NCI-H345 treated with DMSO at 0.1 percent for 48 hours (cell line): ENCODE measurements at regions not wholly inside any gene's neighbourhood (a gene's known extent, or its start where the extent isn't known, plus 50 kb on each side); places are given as distances from the start of the nearest gene placed in this dataset.

ENCODE experiments used
- DNase-seq: peaks from one replicate; lab custom pipeline; 2025; ENCODE audit not compliant: unreplicated experiment; lab: John Stamatoyannopoulos, UW

DNA sequence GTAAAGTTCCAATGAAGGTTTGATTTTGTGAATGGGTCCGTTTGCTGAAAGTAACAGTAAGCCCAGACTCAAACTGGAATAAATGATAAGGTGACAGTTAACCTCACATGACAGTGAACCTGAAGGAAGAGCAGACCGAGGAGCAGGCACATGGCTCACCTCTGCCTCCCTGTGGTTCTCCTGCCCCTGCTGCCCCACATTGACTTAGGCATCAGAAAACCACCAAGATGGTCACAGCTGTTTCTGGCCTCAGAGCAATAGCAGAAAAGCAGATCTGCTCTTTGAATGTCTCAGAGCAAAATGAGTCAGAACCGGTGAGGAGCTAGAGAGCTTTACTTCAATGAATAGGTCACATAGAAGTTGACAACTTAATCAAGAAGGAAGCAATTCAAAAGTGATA is 487.6 kb downstream of the METTL4 start:
- DNase-seq = no peak

DNA sequence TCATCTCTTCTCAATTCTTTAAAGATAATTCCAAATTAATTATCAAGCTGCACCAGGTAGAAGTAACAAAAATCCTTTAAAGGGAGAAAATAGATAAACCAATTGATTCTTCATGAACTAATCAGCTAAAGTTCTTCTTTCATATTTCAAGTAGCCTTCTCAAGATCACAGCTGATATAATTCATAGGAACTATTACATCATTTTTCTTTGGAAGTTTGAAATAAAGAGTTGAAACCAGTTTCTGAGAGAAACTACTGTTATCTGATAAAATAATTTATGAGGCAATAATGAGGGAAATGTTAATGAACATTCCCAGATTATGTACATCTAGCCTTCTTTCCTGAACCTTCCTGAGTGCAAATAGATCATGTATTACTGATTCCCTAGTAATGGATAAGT is 484.9 kb downstream of the METTL4 start:
- DNase-seq = no peak

DNA sequence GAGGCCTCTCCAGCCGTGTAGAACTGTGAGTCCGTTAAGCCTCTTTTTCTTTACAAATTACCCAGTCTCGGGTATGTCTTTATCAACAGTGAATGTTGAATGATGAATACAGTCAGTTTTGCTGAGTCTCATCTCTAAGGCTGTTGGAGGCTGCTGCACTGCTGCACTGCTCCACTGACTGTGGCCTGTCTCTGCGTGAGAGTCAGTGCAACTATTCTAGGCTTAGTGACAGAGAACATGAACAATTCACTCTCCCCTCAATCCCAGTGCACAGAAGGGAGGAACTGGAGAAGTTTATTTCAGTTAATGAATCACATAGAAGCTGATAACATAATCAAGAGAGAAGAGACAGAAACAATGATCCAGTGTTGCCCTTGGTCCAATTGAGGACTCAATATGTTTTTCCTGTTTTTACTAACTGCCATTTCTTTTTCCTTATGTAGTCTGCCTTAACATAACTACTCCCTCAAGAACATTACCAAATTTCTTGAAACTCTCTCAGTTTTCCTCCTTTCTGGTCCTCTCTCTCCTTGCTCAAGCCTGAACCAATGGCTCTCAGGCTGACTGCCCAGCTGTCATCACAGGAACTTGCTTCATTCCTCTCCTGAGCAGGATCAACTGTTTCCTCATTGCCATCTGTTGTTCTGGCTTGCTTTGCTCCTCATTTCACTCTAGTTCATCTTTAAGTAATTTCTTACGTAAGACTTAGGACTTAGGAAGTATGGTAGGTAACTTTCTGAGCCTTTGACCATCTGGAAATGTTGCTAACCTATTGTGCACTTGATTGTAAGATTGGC is 483.2 kb downstream of the METTL4 start:
- no peak for DNase-seq

DNA sequence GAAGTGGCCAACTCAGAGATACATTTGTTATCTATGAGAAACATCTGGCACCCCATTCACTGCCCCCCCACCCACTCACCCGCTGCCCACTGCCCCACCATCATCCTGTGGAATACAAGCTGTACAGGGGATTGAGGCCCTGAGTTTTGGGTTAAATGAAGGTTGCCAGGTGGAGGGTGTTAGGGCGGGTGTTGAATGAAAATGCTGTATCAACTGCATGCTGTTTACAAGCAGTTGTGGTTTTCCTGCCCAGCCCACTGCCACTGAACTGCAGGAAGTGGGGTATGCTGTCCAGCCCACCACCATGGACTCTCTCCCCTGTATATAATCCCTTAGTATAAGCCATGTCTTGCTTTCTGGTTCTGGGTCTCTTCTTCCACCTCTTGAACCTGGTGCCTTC is 481.9 kb downstream of the METTL4 start:
- no peak for DNase-seq

DNA sequence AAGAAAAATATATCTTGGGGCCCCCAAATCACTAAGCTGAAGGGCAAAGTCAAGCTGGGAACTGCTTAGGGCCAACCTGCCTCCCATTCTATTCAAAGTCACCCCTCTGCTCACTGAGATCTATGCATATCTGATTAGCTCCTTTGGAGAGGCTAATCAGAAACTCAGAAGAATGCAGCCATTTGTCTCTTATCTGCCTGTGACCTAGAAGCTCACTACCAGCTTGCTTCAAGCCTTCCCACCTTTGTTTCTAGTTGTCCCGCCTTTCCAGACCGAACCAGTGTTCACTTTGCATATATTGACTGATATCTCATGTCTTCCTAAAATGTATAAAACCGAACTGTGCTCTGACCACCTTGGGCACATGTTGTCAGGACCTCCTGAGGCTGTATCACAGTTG is 479.4 kb downstream of the METTL4 start:
- no peak for DNase-seq

DNA sequence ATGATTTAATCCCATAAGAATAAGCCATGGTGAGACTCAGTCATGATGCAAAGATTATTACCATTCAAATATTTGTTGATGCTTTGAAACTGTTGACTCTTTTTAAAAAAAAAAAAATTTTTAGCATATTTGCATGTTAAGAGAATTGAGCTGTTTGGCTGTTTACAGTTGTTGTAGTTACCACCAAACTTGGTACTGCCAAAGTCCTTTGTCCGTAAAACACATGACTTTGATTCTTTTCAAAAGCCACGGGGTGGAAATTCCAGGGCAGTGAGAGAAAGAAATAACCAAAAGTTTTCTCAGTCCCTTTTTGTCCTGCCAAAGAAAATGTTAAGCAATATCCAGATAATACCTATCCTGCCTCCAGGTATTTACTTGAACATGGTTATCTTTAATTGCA is 474.8 kb downstream of the METTL4 start:
- no peak for DNase-seq

DNA sequence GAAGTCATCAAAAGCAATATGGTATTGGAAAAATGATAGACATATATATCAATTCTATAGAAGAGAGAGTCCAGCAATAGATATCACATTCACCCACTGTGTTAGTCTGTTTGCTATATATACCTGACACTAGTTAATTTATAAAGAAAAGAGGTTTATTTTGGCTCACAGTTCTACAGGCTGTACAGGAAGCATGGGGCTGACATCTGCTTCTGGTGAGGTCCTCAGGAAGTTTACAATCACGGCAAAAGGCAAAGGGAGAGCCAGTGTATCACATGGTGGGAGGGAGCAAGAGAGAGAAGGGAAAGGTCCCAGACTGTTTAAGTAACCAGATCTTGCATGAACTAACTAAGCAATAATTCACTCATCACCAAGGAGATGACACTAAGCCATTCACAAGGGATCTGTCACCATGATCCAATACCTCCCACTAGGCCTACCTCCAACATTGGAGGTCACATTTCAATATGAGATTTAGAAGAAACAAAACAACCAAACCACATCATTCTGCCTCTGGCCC is 470.6 kb downstream of the METTL4 start:
- DNase-seq = no peak

DNA sequence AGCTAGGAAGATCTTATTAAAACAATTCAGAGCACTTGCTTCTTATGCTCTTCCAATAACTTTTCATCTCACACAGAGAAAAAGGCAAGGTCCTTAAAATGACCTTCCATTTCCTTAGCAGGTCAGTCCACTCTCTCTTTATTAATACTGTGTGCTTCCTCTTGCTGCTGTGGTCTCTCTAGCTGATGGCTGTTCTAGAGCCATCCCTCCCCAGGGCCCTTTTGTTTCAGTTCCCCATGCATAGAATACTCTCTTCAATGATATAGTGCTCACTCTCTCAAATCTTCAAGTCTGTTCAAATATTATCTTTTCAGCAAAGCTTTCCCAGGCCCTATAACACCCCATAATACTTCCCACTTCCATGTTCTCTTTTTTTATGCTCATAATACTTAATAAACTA is 469.3 kb downstream of the METTL4 start:
- DNase-seq = no peak

DNA sequence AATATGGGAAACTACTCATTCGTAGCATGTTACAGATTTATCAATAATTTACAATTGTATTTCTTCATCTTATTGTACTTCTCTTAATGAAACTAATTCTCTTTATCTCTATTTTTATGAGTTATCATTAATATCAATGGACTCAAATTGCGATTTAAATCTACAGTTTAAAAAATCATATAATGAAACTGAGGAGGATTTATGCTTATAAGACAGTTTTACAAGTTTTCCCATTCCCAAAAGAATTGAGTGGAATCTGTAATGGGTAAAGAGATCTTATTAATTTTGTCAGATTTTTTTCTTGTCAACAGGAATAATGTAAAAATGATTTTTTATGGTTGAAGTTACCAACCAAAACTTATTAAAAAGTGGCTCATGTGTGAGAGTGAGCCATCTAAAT is 468.0 kb downstream of the METTL4 start:
- no peak for DNase-seq

DNA sequence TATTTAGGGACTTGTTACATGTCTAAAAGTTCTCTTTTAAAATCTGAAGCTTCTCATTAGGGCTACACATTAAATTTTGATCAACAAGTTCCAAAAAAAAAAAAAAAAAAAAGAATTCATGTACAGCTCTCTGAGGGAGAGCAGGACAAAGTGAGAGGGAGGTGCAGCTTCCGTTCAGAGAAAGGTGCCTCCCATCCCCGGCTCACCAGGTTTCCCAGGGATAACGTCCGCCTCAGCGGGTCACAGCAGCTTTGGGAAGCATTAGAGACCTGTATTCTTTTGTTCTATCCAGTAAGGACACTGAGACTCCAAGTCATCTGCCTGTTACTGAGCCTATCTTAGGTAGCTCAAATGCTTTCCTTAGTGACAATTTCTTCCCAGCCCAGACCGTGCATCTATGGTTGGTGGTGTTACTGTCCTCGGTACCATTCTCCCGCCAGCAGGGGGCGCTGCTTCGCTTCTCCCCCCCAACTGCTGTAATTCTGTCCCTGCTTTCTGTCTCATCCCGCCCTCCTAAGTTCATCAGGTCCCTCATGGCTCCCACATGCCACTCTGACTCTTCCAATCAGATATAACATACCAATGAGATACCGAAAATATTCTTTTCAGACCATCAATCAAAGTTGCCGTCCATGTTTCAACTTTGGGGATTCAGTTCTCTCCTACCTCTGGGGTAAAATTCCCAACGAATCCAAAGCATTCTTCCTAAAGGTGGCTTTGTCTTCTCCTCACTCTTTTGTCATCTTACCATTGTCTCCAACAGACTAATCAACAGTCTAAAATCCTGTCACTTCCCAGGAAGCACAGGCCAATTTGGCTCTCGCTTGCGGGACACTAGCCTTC is 466.5 kb downstream of the METTL4 start:
- DNase-seq = no peak

DNA sequence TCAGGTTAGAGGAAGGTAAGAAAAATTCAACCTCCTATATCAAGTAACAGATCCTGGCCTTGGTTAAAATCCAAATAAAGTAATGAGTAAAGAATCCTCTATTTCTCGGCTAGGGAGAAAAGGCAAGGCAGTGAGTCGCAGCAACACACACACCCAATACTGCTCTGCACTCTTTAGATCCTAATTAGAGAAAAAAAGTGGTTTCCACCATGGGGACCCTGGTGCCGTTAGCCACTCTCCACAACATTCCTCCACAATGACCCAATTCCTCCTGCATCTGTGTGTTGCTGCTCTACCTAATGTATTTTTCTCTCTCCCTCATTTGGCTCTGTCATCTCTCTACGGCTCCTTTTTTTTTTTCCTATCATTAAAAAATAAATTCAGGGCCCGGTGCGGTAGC is 462.7 kb downstream of the METTL4 start:
- no peak for DNase-seq

DNA sequence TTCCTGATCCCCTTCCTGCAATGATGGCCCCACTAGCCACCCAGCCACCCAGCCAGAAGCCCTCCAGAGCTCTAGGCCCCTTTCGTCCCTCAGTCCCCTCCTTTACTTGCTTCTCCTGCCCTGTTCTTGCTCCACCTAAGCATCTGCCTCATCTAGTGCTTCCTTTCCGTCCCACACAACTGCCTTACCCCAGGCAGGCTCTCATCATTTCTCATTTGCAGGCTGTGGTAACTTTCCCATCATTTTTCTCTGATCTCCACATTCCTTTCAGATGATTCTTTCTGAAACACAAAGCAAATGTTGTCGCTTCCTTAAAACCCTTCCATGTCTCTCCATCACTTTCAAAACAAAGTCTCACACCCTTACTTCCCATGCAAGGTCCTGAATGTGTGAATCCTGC is 459.8 kb downstream of the METTL4 start:
- DNase-seq = no peak

DNA sequence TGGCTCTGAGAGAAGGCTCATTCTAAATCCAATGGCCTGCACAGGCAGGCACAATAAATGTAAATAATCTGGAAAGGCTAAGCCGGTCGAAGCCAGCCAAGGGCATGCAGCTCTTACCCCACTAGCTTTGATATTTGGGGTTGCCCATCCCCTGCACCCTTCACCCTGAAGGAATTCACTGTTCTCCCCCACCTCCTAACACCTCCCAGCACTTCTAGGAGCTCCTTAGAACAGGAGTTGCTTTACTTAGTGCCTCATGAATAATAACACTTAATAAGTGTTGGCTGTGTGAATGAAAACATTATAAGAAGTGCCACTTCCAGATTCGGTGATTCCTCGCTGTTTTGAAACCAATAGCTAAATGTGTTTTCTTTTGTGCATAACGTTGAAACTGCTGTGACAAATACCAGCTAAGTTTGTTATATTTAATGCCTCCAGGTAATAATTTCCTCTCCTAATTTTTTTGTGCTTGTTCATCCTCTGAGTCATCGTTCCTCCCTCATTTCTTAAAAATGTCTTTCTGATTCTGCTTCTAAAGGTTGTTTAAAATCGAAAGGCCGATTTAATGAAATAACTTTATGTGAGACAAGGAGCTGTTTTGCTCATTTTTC is 458.8 kb downstream of the METTL4 start:
- no peak for DNase-seq

DNA sequence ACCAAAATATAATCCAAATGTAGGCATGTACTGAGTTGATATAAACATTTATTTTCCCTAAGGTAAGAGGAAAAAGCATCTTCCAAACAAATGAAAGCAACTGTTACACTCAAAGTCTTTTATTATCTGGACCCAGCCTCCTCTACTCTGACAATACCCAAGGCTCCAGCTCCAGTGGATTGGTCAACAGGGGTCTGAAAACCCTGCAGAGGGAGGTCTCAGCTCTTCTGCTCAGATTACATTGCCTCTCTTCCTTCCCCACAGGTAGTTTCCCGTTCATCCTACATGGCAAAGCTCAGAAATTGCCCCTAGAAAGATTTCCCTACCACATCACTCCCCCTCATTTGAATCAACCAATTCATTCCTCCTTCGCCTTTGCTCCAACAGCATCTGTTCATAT is 457.0 kb downstream of the METTL4 start:
- no peak for DNase-seq

DNA sequence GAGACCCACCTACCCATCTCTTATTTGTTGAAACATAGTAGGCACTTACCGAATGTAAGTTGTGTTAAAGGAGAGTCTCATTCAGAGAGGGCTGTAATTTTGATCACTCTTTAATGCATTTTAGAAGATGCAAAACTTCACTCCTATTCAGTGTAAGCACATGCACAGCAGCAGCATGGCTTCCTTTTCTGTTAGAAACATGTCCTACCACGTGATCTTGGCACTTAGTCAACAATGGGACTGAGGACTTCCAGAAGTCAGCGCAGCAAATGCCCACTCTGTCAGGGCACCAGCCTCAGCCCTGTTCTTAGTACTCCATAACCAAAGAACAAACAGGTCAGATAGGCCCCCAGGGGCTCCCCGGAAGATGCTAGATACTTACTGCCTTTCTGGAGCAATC is 456.5 kb downstream of the METTL4 start:
- no peak for DNase-seq

DNA sequence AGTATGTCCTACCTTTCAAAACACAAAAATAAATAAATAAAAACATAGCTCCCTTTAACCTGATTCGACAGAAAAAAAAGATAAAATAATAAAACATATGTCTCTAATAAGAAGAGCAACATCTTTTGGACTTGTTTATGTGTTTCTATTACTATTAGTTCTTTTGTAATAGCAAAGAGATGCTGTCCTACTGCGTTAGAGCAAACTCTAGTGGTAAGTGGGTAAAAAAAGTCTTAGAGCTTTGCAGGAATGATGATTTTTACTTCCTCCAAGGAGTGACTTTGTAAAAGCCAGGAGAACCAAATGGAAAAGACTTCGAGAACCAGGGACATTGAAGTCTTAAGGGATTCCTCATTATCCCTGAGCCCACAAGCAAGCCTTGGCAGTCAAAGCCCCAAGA is 450.1 kb downstream of the METTL4 start:
- DNase-seq = no peak

DNA sequence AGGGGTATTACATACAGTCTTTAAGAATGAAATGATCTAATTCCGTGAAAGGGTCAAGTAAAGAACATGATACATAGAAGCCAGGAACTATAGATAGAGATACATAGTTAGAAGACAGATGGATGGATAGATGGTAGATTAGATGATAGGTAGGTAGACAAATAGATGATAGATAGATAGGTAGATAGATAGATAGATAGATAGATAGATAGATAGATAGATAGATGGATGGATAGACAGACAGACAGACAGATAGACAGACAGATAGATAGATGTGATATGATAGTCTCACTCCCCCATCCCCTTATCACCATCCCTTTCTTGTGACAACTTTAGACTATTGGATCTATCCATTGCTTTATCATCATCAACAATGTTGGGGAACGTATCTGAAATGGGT is 448.2 kb downstream of the METTL4 start:
- DNase-seq = no peak

DNA sequence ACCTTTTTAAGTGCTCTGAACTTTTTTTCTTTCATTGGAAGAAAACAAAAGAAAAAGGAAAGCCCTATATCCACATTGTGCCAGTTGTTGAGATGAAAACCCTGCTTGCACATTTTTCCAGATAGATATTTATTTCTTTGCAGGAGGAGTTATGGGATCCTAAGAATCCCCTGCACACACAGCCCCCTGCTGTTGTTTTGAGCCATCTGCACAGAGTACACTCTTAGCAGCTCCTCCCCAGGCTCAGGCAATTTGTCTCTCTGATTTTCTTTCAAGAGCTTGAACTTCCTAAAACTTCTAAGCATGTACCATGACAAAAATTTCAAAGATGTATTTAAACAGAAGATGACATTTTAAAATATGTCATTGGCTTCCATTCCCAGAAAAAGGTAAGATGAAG is 436.9 kb downstream of the METTL4 start:
- no peak for DNase-seq

DNA sequence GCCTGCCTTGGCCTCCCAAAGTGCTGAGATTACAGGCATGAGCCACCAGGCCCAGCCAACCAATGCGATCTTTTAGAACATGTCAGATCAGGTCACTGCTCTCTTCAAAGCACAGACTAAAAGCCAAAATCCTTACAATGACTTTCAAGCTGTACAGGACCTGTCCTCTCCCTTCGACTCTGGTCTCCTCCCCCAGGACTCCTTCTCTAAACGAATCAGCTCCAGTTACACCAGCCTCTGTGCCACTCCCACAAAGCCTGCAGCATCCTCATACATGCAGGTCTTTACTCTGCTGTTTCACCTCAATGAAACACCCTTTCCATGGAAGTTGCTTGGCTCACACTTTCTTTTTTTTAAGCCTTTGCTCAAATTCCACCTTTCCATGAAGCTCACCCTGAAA is 436.0 kb downstream of the METTL4 start:
- DNase-seq = no peak

DNA sequence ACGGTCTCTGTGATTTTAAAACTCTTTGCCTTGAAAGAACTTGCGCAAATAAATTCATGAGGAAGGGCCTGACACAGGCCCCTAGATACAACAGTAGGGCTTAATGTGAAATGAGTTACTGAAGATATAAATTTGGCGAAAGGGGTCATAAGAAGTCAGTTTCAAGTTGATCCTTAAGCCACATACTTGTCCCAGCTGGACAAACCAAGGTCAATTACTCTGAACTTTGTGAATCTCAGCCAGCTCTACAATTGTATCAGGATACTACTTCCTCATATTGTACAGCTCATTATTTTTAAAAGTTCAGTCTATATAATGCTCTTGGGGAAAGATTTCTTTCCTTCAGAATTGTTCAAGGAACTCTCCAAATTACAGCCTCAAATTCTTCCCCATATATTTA is 432.8 kb downstream of the METTL4 start:
- no peak for DNase-seq

DNA sequence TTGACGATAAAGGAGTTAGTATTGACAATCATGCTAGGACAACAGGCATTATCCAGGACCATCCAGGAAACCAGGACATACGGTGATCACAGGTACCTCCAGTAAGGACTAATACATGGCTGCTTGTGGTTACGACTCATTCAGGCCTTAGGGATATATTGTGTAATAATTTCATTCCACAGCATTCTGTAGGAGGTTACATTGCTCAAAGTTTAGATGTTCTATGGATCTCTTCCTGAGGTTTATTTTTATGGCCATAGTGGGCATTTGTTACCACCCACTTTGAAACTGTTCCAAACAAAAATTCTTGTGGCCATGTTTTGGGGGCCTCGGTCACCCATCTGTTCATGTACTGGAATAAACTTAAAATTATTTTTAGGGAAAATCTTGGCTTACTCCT is 431.6 kb downstream of the METTL4 start:
- DNase-seq = no peak

DNA sequence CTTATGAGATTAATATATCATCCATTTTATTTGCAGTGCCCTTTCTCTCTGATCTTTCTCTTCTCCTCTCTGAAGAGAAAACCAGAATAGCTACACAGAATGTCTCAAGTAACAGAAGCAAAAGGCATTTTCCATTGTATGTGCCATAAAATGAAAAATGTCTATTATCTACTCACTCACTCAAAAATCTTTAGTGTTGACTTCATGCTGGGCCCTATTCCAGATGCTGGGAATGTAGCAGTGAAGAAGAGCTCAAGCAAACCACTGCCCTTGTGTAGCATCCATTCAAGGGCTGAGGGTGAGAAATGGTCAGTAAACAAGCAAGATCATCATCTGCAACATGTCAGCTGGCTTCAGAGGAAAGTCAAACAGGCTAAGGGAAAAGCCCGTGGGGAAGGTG is 427.7 kb downstream of the METTL4 start:
- DNase-seq = no peak
